Right lobe of liver (tissue), 4 donors: ENCODE measurements at regions not wholly inside any gene's neighbourhood (a gene's known extent, or its start where the extent isn't known, plus 50 kb on each side); places are given as distances from the start of the nearest gene placed in this dataset.
"Not testable (repeated sequence)": the region's sequence is repeated elsewhere in the genome, so short reads cannot be mapped to it uniquely, and the experiment has no call there.

Experiments
- POLR2A ChIP-seq: fragments of 450-650 bp; IDR thresholded peaks from one replicate; pipeline ENCODE4 v1.6.1; 2017; ENCODE audit warnings: antibody characterized with exemption, mild to moderate bottlenecking
- TF ChIP-seq, protein P1 (sequence below), 4 donors: fragments of 200-600 bp in 3 of 4; fragments of 450-650 bp in 1 of 4; IDR thresholded peaks; one replicate each; pipeline versions ENCODE4 v1.5.1 to v1.8.0; 2016 to 2022; ENCODE audit warnings: antibody characterized with exemption in 4 of 4, mild to moderate bottlenecking in 2 of 4
- donor health status: DM: no; HTN: no; CAD: no.
- donor health status: DM: no; HTN: no; CAD: no.
- donor health status: DM: no; HTN: yes; CAD: no.

DNA sequence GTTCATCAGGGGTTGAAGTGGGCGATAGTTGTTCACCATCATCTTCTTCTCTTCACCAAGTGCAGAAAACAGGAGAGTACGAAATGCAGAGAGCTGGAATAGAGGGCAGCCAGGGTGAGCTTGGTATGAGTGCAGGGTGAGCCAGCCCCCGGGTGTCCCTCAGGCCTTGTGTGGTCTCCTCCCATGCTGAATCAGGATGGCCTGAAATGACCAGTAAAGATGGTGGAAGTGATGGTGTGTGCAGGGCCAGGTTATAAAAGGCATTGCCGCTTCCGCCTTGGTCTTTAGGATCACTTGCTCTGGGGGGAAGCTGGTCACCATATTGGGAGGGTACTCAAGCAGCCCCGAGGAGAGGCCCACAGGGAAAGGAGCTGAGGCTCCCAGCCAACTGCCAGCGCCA, 66.4 kb upstream of the METTL9 start:
- TF ChIP-seq, protein P1, sequence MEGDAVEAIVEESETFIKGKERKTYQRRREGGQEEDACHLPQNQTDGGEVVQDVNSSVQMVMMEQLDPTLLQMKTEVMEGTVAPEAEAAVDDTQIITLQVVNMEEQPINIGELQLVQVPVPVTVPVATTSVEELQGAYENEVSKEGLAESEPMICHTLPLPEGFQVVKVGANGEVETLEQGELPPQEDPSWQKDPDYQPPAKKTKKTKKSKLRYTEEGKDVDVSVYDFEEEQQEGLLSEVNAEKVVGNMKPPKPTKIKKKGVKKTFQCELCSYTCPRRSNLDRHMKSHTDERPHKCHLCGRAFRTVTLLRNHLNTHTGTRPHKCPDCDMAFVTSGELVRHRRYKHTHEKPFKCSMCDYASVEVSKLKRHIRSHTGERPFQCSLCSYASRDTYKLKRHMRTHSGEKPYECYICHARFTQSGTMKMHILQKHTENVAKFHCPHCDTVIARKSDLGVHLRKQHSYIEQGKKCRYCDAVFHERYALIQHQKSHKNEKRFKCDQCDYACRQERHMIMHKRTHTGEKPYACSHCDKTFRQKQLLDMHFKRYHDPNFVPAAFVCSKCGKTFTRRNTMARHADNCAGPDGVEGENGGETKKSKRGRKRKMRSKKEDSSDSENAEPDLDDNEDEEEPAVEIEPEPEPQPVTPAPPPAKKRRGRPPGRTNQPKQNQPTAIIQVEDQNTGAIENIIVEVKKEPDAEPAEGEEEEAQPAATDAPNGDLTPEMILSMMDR (IDR thresholded peaks at IDR 0.05): not testable (repeated sequence)
- TF ChIP-seq POLR2A: not testable (repeated sequence)
